Panc1 (cell line): ENCODE measurements at regions not wholly inside any gene's neighbourhood (a gene's known extent, or its start where the extent isn't known, plus 50 kb on each side); places are given as distances from the start of the nearest gene placed in this dataset.

ENCODE experiments used
- ATAC-seq: fragments of 200-7000 bp; cut with Tn5 transposase; 2 replicates; pipeline ENCODE4 v1.9.1; 2020; ENCODE audit warnings: mild to moderate bottlenecking, moderate library complexity
- BruUV-seq: library from RNA; stranded (reverse); fragments of 400-500 nt; replicated peaks from 2 replicates; lab custom pipeline; 2021; lab: Mats Ljungman, UMichigan
- CTCF ChIA-PET: fragments of 300-600 bp; sonication (Branson Sonifier 250); formaldehyde crosslinking; loops from one replicate; lab custom pipeline; 2022; ENCODE audit warnings: antibody characterized with exemption; lab: Charles Lee
- POLR2A ChIA-PET: fragments of 300-600 bp; sonication (Branson Sonifier 250); formaldehyde crosslinking; loops from one replicate; lab custom pipeline; 2022; ENCODE audit warnings: antibody characterized with exemption; lab: Charles Lee
- DNase-seq: peaks from one replicate; pipeline ENCODE4 v3.0.0-alpha.2; 2010; ENCODE audit warnings: low read depth, low spot score
- H3K27ac ChIP-seq: 2 replicates; pipeline ENCODE4 v1.5.1; 2011; ENCODE audit warnings: mild to moderate bottlenecking, low read length, inconsistent platforms
- H3K27me3 ChIP-seq: fragments of 200-500 bp; sonication (Bioruptor generic); 2 replicates; pipeline ENCODE4 v1.6.0; 2014; ENCODE audit warnings: low read length, inconsistent platforms; ENCODE audit not compliant: control insufficient read depth, insufficient read depth
- H3K36me3 ChIP-seq: fragments of 200-500 bp; sonication (Bioruptor generic); 2 replicates; pipeline ENCODE4 v1.5.1; 2014; ENCODE audit warnings: inconsistent platforms, mild to moderate bottlenecking, low read length, moderate library complexity; ENCODE audit not compliant: control insufficient read depth, insufficient read depth
- H3K4me1 ChIP-seq: 2 replicates; pipeline ENCODE4 v1.5.1; 2011; ENCODE audit warnings: inconsistent platforms, mild to moderate bottlenecking, low read length, moderate library complexity; ENCODE audit not compliant: control insufficient read depth, insufficient read depth
- H3K4me3 ChIP-seq, 2 experiments: 2 replicates each; pipeline ENCODE4 v1.5.1; 2011 to 2012; ENCODE audit warnings: low read depth in 2 of 2, low read length in 2 of 2, mild to moderate bottlenecking in 2 of 2, inconsistent platforms in 1 of 2, moderate library complexity in 1 of 2
- H3K9me3 ChIP-seq: fragments of 200-500 bp; sonication (Bioruptor generic); 2 replicates; pipeline ENCODE4 v1.5.1; 2014; ENCODE audit warnings: low read depth, mild to moderate bottlenecking, inconsistent platforms, low read length, moderate library complexity; ENCODE audit not compliant: control insufficient read depth, insufficient read depth
- CTCF ChIP-seq: fragments of 450-650 bp; IDR thresholded peaks from 2 replicates; pipeline ENCODE4 v1.5.1; 2017; ENCODE audit warnings: mild to moderate bottlenecking
- POLR2AphosphoS5 ChIP-seq: IDR thresholded peaks from 2 replicates; pipeline ENCODE4 v1.6.1; 2012; ENCODE audit warnings: mild to moderate bottlenecking, low read depth, low read length, moderate library complexity
- REST ChIP-seq, 2 experiments: IDR thresholded peaks; 2 replicates each; pipeline ENCODE4 v1.6.1; 2011 to 2012; ENCODE audit warnings: low read depth in 2 of 2, control low read depth in 1 of 2, low read length in 1 of 2, mild to moderate bottlenecking in 1 of 2, moderate library complexity in 1 of 2; ENCODE audit not compliant: insufficient read depth in 1 of 2
- SIN3A ChIP-seq: IDR thresholded peaks from 2 replicates; pipeline ENCODE4 v1.6.1; 2012; ENCODE audit warnings: low read depth, mild to moderate bottlenecking, low read length, moderate library complexity, borderline replicate concordance; ENCODE audit not compliant: insufficient read depth
- TCF7L2 ChIP-seq: IDR thresholded peaks from 2 replicates; pipeline ENCODE4 v1.6.1; 2011; ENCODE audit warnings: mild to moderate bottlenecking, low read depth, low read length, inconsistent platforms
- in situ Hi-C: cut with HindIII; loops from 2 replicates; pipeline ENCODE4 v1.10.0; 2016; ENCODE audit warnings: low sequenced_read_pairs, low pct_unique_long_range_greater_than_20kb
- intact Hi-C: fragments of 100-400 bp; cut with micrococcal nuclease; formaldehyde crosslinking; loops from one replicate; pipeline ENCODE4 v1.10.0; 2022; ENCODE audit not compliant: unreplicated experiment

- ChIA-PET CTCF (no interaction called here), POLR2A (no interaction called here)
- H3K27ac ChIP-seq: no peak overlapping the region
- no peak for TF ChIP-seq SIN3A
- TF ChIP-seq POLR2AphosphoS5: no peak
- no peaks in the 10 kb centered on the region for H3K9me3 ChIP-seq
- intact Hi-C loops: no loop called here
- no peak for ATAC-seq
- in situ Hi-C loops: no loop called here
- no peak overlapping the region for H3K4me3 ChIP-seq
- no peak for DNase-seq
- no peaks in the 10 kb centered on the region for H3K4me1 ChIP-seq
- BruUV-seq: no TSS peak
- H3K27me3 ChIP-seq: no peaks in the 10 kb centered on the region
- no peaks in the 10 kb centered on the region for H3K36me3 ChIP-seq
These were observed 95.3 kb upstream of the CARD11 start for GRCh38 chr7:3138997-3139396.

- Histone ChIP-seq H3K27ac (no peak overlapping the region), H3K4me3 (no peak overlapping the region), H3K9me3 (no peaks in the 10 kb centered on the region), H3K36me3 (no peaks in the 10 kb centered on the region), H3K27me3 (no peaks in the 10 kb centered on the region), H3K4me1 (no peaks in the 10 kb centered on the region)
- TF ChIP-seq CTCF: no peak
- TF ChIP-seq REST (IDR thresholded peaks at IDR 0.05; ENCODE audit: insufficient read depth in 1 of 2, low read depth in 2 of 2, low read length in 1 of 2): no peak
- no peak for TF ChIP-seq TCF7L2
- TF ChIP-seq POLR2AphosphoS5: no peak
- TF ChIP-seq SIN3A: no peak
- ATAC-seq: no peak
- BruUV-seq: no TSS peak
- no peak for DNase-seq
- CTCF ChIA-PET: no interaction called here
- POLR2A ChIA-PET: interaction anchor here (0.6 kb wide), 2 partner anchors 24 to 72 kb away, joined by 3 to 8 read pairs; no protein-coding TSS in a partner anchor
- in situ Hi-C loops (no loop called here), intact Hi-C loops (no loop called here)
These were observed 97.2 kb upstream of the CARD11 start for GRCh38 chr7:3140834-3141233.

GRCh38 chr7:3141326-3141725, 97.7 kb upstream of the CARD11 start:
- no peak for DNase-seq
- ATAC-seq: no peak
- no TSS peak for BruUV-seq
- Histone ChIP-seq H3K27me3 (no peaks in the 10 kb centered on the region), H3K4me3 (no peak overlapping the region), H3K27ac (no peak overlapping the region), H3K36me3 (no peaks in the 10 kb centered on the region), H3K9me3 (no peaks in the 10 kb centered on the region), H3K4me1 (no peaks in the 10 kb centered on the region)
- in situ Hi-C loops (no loop called here), intact Hi-C loops (no loop called here)
- ChIA-PET CTCF (no interaction called here), POLR2A (no interaction called here)
- TF ChIP-seq CTCF (no peak), REST (IDR thresholded peaks at IDR 0.05; ENCODE audit: insufficient read depth in 1 of 2, low read depth in 2 of 2, low read length in 1 of 2) (no peak), POLR2AphosphoS5 (no peak), SIN3A (no peak), TCF7L2 (no peak)
